Endodermal cell (in vitro differentiated cells): ENCODE measurements at regions not wholly inside any gene's neighbourhood (a gene's known extent, or its start where the extent isn't known, plus 50 kb on each side); places are given as distances from the start of the nearest gene placed in this dataset.
"Not testable (repeated sequence)": the region's sequence is repeated elsewhere in the genome, so short reads cannot be mapped to it uniquely, and the experiment has no call there.

Source experiments
- DNase-seq: peaks from one replicate; pipeline ENCODE4 v3.0.0-alpha.2; 2017
- H3K27ac ChIP-seq: 2 replicates; pipeline ENCODE4 v1.5.1; 2013; ENCODE audit warnings: mild to moderate bottlenecking, low read depth, low read length, moderate library complexity
- H3K27me3 ChIP-seq: 2 replicates; pipeline ENCODE4 v1.6.1; 2013; ENCODE audit warnings: mild to moderate bottlenecking, low read length, moderate library complexity; ENCODE audit not compliant: insufficient read depth, control insufficient read depth, poor library complexity, severe bottlenecking
- H3K36me3 ChIP-seq: 2 replicates; pipeline ENCODE4 v1.7.0; 2013; ENCODE audit warnings: mild to moderate bottlenecking, low read length, moderate library complexity; ENCODE audit not compliant: control insufficient read depth, insufficient read depth
- H3K4me1 ChIP-seq: one replicate; pipeline ENCODE4 v1.7.0; 2013; ENCODE audit warnings: low read length; ENCODE audit not compliant: control insufficient read depth, insufficient read depth
- H3K4me3 ChIP-seq: 2 replicates; pipeline ENCODE4 v1.5.1; 2013; ENCODE audit warnings: mild to moderate bottlenecking, low read length, moderate library complexity
- H3K9ac ChIP-seq: 2 replicates; pipeline ENCODE4 v1.6.1; 2013; ENCODE audit warnings: mild to moderate bottlenecking, low read length, moderate library complexity; ENCODE audit not compliant: poor library complexity, severe bottlenecking; ENCODE audit errors: extremely low read depth
- H3K9me3 ChIP-seq: 2 replicates; pipeline ENCODE4 v1.6.1; 2013; ENCODE audit warnings: mild to moderate bottlenecking, low read length, moderate library complexity; ENCODE audit not compliant: control insufficient read depth
- H3K27ac Mint-ChIP-seq: 2 replicates; pipeline ENCODE4 v1.8.0; 2020; ENCODE audit warnings: mixed read lengths
- H3K27me3 Mint-ChIP-seq: 2 replicates; pipeline ENCODE4 v1.8.0; 2021; ENCODE audit warnings: mild to moderate bottlenecking, mixed read lengths; ENCODE audit not compliant: insufficient read depth
- H3K36me3 Mint-ChIP-seq: 2 replicates; pipeline ENCODE4 v1.8.0; 2020; ENCODE audit warnings: low read depth, mixed read lengths
- H3K4me1 Mint-ChIP-seq: 2 replicates; pipeline ENCODE4 v1.8.0; 2020; ENCODE audit warnings: mixed read lengths
- H3K4me3 Mint-ChIP-seq: 2 replicates; pipeline ENCODE4 v1.8.0; 2020; ENCODE audit warnings: mild to moderate bottlenecking, moderate library complexity, mixed read lengths
- H3K9me3 Mint-ChIP-seq: 2 replicates; pipeline ENCODE4 v1.8.0; 2020; ENCODE audit warnings: mild to moderate bottlenecking, mixed read lengths
- CTCF ChIP-seq: fragments of 200-600 bp; sonication (generic); conservative IDR thresholded peaks from 2 replicates; pipeline ENCODE4 v1.5.0; 2021; ENCODE audit warnings: antibody characterized with exemption, mild to moderate bottlenecking
- WGBS, 2 experiments: methylation state at CpG; one replicate each; pipeline versions ENCODE4 v1.1.5 to v1.1.7; 2013; ENCODE audit warnings: missing lambda C conversion rate in 2 of 2, mixed read lengths in 1 of 2; ENCODE audit not compliant: insufficient coverage in 1 of 2, insufficient read length in 1 of 2; 5-methylcytosine and 5-hydroxymethylcytosine counted together

- no peak overlapping the region for H3K4me3 ChIP-seq
- H3K27ac ChIP-seq: no peak overlapping the region
- H3K4me1 ChIP-seq: no peaks in the 10 kb centered on the region
- 94% methylated on average over 2 of the region's 2 CpGs; no CpG with 5 or more reads in 1 of the 2 experiments for WGBS, 2 experiments
- H3K4me3 Mint-ChIP-seq: no peak overlapping the region
- DNase-seq: no peak
- peaks cover 88% of the 10 kb centered on the region for H3K9me3 Mint-ChIP-seq
- no peaks in the 10 kb centered on the region for H3K27me3 Mint-ChIP-seq
- H3K4me1 Mint-ChIP-seq: no peaks in the 10 kb centered on the region
- H3K9ac ChIP-seq: no peak overlapping the region
- peaks cover 2% of the 10 kb centered on the region for H3K36me3 Mint-ChIP-seq
- H3K36me3 ChIP-seq: no peaks in the 10 kb centered on the region
- no peak for TF ChIP-seq CTCF
- no peaks in the 10 kb centered on the region for H3K27me3 ChIP-seq
- no peak overlapping the region for H3K27ac Mint-ChIP-seq
- H3K9me3 ChIP-seq: peaks cover 85% of the 10 kb centered on the region
Measured at GRCh38 chr14:106067935-106068334, 541.6 kb downstream of the TMEM121 start.

DNA sequence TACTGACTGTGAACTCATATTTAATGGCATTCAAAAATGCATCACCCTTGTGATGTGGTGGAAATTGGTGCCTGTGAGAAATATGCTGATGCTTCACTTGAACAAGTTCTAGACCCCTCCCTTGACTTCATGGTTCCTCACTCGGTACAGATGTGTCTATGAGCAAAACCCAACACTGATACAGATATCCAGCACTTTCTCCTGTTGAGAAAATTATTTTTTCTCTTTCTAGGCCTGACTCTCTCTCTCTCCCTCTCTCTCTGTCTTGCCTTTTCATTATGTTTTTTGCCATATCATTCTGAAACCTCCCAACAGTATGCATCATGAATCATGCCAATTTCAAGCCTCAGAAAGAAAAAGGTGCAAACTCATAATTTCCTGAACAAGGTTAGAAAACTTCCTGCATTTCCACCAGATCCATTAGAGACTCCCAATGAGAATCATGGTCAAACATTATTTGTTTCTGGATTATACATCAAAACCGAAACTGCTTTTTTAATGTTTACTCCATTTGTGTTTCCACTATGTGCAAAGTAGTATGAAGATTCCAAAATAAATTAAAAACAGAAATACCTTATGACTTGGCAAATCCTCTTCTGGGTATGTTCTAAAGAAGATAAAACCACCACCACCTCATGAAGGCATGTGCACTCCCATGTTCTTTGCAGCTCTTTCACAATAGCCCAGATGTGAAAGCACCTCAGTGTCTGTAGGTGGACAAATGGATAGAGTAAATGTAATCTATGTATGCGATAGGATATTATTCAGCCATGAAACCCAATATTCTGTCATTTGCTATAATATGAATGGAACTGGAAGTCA lies 543.6 kb downstream of the TMEM121 start:
- WGBS, 2 experiments: 45 to 50% methylated on average over 2 of the region's 3 CpGs
- no peaks in the 10 kb centered on the region for H3K4me1 Mint-ChIP-seq
- no peak overlapping the region for H3K4me3 Mint-ChIP-seq
- no peak for DNase-seq
- Histone ChIP-seq H3K27ac (no peak overlapping the region), H3K27me3 (no peaks in the 10 kb centered on the region), H3K9ac (no peak overlapping the region), H3K4me3 (no peak overlapping the region), H3K4me1 (no peaks in the 10 kb centered on the region), H3K9me3 (peaks cover 71% of the 10 kb centered on the region), H3K36me3 (no peaks in the 10 kb centered on the region)
- H3K27ac Mint-ChIP-seq: no peak overlapping the region
- H3K27me3 Mint-ChIP-seq: no peaks in the 10 kb centered on the region
- no peak for TF ChIP-seq CTCF
- H3K36me3 Mint-ChIP-seq: no peaks in the 10 kb centered on the region
- H3K9me3 Mint-ChIP-seq: peaks cover 89% of the 10 kb centered on the region

DNA sequence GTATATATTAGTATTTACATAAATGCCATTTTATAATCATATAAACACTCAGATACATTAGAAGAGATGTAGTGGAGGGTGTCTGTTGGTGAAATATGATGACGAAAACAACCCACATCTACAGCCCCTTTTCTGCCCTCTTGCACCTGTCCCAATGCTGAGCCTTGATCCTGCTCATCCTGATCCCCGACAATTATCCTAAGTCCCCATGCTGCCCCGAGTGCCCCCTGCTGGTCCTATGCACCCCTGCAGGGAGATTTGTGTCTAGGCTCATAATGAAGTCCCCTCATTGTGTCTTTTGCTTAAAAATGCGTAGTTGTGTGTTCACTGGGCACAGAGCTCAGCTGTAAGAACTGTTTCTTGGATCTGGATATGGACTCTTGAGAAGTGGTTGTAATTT lies 554.5 kb downstream of the TMEM121 start:
- no peak overlapping the region for H3K4me3 Mint-ChIP-seq
- no peak for TF ChIP-seq CTCF
- no peak for DNase-seq
- no peaks in the 10 kb centered on the region for H3K4me1 Mint-ChIP-seq
- H3K36me3 ChIP-seq: no peaks in the 10 kb centered on the region
- no CpG with 5 or more reads among the region's 4 CpGs for WGBS, 2 experiments
- no peaks in the 10 kb centered on the region for H3K27me3 Mint-ChIP-seq
- H3K4me3 ChIP-seq: no peak overlapping the region
- no peaks in the 10 kb centered on the region for H3K27me3 ChIP-seq
- H3K4me1 ChIP-seq: no peaks in the 10 kb centered on the region
- no peaks in the 10 kb centered on the region for H3K9me3 ChIP-seq
- H3K9me3 Mint-ChIP-seq: peaks cover 52% of the 10 kb centered on the region
- no peaks in the 10 kb centered on the region for H3K36me3 Mint-ChIP-seq
- no peak overlapping the region for H3K27ac Mint-ChIP-seq
- H3K9ac ChIP-seq: no peak overlapping the region
- H3K27ac ChIP-seq: no peak overlapping the region

DNA sequence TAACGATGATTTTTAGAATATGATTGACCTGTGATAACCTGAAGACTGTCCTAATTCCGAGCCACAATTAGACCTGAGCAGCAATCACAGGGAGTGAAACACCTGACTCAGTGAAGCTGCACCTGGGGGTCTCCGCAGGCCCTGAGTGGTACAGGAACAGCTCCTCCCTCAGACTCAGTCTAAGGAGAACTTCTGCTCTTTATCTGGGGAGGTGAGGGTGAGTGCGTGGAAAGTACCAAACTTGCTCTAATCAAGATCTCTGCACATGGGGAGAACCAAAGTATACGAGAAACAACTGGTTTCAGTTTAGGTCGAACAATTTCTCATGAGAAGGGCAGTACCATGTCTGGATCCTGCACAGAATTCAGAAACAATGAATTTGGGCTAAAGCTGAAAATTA lies 555.3 kb downstream of the TMEM121 start:
- no CpG with 5 or more reads among the region's 6 CpGs for WGBS, 2 experiments
- H3K36me3 ChIP-seq: not testable (repeated sequence)

More for the DNA sequence above, 555.3 kb downstream of the TMEM121 start:
- H3K27me3 Mint-ChIP-seq, H3K27me3 ChIP-seq, H3K27ac ChIP-seq, H3K9me3 ChIP-seq, H3K4me3 ChIP-seq, H3K4me1 Mint-ChIP-seq, H3K27ac Mint-ChIP-seq, H3K9ac ChIP-seq, H3K36me3 Mint-ChIP-seq, H3K4me1 ChIP-seq, DNase-seq, H3K4me3 Mint-ChIP-seq: not testable (repeated sequence)
- peaks cover 58% of the 10 kb centered on the region for H3K9me3 Mint-ChIP-seq
